A549 (cell line): ENCODE measurements at regions not wholly inside any gene's neighbourhood (a gene's known extent, or its start where the extent isn't known, plus 50 kb on each side); places are given as distances from the start of the nearest gene placed in this dataset.

ENCODE experiments used
- CEBPB ChIP-seq, 2 experiments: fragments of >200 bp in 1 of 2; sonication (Bioruptor Twin) in 1 of 2; formaldehyde crosslinking in 1 of 2; IDR thresholded peaks; 2 replicates each; pipeline ENCODE4 v1.6.1; 2012 to 2016
- JUN ChIP-seq, 2 experiments: fragments of >200 bp; sonication (Bioruptor Twin); formaldehyde crosslinking; IDR thresholded peaks; 2 replicates in 1 of 2; 3 replicates in 1 of 2; pipeline ENCODE4 v1.6.1; 2016 to 2017
- SMC3 ChIP-seq: fragments of >200 bp; sonication (Bioruptor Twin); formaldehyde crosslinking; IDR thresholded peaks from 3 replicates; pipeline ENCODE4 v1.6.1; 2018; ENCODE audit warnings: inconsistent platforms
- TF ChIP-seq, protein P1 (sequence below): fragments of >200 bp; sonication (Bioruptor Twin); formaldehyde crosslinking; IDR thresholded peaks from 3 replicates; pipeline ENCODE4 v1.5.1; 2016
- TF ChIP-seq, protein P2 (sequence below): fragments of 450-650 bp; IDR thresholded peaks from 2 replicates; pipeline ENCODE4 v1.6.1; 2014; ENCODE audit warnings: antibody characterized with exemption

DNA sequence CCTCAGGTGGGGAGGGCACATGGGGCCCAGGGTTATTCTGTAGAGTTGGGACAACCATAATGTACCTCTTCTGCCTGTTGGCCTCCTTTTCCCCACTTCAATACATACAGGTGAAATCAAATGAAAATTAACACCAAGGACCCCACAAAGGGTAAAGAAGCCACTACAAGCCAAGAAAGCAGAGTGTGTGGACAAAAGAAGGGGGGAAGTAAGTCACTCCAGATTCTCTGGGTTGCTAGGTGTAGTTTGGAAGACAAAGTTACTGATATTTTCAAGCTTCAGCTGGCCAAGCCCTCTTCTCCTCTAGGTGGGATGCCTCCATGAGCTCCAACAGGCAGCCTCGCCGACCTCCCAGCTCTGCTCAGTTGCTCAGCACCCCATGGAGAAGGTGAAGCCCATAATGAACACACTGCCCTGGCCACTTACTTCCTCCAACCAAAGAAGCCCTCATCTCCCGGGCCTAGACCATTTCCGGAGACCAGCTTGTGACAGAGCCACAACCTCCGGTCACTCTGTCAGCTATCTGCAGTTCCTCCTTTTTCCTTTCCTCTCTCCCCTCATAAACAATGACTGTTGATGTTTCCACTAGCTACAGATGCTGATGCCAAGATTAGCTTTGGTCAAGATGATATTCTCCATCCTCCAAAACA is 66.8 kb upstream of the MED4 start:
- TF ChIP-seq, protein P1, sequence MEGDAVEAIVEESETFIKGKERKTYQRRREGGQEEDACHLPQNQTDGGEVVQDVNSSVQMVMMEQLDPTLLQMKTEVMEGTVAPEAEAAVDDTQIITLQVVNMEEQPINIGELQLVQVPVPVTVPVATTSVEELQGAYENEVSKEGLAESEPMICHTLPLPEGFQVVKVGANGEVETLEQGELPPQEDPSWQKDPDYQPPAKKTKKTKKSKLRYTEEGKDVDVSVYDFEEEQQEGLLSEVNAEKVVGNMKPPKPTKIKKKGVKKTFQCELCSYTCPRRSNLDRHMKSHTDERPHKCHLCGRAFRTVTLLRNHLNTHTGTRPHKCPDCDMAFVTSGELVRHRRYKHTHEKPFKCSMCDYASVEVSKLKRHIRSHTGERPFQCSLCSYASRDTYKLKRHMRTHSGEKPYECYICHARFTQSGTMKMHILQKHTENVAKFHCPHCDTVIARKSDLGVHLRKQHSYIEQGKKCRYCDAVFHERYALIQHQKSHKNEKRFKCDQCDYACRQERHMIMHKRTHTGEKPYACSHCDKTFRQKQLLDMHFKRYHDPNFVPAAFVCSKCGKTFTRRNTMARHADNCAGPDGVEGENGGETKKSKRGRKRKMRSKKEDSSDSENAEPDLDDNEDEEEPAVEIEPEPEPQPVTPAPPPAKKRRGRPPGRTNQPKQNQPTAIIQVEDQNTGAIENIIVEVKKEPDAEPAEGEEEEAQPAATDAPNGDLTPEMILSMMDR, result no peak
- TF ChIP-seq, protein P2, sequence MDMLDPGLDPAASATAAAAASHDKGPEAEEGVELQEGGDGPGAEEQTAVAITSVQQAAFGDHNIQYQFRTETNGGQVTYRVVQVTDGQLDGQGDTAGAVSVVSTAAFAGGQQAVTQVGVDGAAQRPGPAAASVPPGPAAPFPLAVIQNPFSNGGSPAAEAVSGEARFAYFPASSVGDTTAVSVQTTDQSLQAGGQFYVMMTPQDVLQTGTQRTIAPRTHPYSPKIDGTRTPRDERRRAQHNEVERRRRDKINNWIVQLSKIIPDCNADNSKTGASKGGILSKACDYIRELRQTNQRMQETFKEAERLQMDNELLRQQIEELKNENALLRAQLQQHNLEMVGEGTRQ, result no peak
- no peak for TF ChIP-seq JUN (IDR thresholded peaks at IDR 0.05)
- no peak for TF ChIP-seq CEBPB (IDR thresholded peaks at IDR 0.05)
- TF ChIP-seq SMC3, result no peak
